ENCODE measurements at regions not wholly inside any gene's neighbourhood (a gene's known extent, or its start where the extent isn't known, plus 50 kb on each side); places are given as distances from the start of the nearest gene placed in this dataset.

DNA sequence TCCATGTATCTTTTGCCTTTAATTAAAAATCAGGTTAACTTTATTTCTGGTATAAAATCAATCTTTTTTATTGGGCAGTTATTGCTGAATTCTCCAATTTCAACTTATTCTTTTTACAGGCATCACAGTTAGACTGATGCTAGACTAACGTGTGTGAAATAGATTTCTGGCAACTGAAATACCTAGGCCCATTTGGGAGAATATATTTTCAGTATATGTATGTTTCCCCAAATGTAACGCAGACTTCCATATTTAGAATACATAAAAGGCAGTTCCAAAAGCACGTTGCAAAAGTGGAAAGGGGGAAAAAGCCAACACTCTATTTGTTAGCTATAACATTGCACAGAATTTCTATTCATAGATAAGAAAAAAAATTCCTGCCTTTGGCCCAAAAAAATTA is 297.0 kb downstream of the ATP23 start:
- TF ChIP-seq, protein P1, sequence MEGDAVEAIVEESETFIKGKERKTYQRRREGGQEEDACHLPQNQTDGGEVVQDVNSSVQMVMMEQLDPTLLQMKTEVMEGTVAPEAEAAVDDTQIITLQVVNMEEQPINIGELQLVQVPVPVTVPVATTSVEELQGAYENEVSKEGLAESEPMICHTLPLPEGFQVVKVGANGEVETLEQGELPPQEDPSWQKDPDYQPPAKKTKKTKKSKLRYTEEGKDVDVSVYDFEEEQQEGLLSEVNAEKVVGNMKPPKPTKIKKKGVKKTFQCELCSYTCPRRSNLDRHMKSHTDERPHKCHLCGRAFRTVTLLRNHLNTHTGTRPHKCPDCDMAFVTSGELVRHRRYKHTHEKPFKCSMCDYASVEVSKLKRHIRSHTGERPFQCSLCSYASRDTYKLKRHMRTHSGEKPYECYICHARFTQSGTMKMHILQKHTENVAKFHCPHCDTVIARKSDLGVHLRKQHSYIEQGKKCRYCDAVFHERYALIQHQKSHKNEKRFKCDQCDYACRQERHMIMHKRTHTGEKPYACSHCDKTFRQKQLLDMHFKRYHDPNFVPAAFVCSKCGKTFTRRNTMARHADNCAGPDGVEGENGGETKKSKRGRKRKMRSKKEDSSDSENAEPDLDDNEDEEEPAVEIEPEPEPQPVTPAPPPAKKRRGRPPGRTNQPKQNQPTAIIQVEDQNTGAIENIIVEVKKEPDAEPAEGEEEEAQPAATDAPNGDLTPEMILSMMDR (IDR thresholded peaks at IDR 0.05; ENCODE audit: insufficient read depth, low read length) = no peak
- TF ChIP-seq POLR2AphosphoS5 (IDR thresholded peaks at IDR 0.05; ENCODE audit: low read depth) (no peak), GABPA (IDR thresholded peaks at IDR 0.05; ENCODE audit: low read depth) (no peak), SPI1 (IDR thresholded peaks at IDR 0.05; ENCODE audit: borderline replicate concordance, low read depth) (no peak)

Data from HL-60 (cell line).